Fibroblast of the aortic adventitia (primary cell): ENCODE measurements at regions not wholly inside any gene's neighbourhood (a gene's known extent, or its start where the extent isn't known, plus 50 kb on each side); places are given as distances from the start of the nearest gene placed in this dataset.

Experiments used
- DNase-seq: peaks from one replicate; pipeline ENCODE4 v3.0.0-alpha.2; 2010; ENCODE audit warnings: low read depth
- H3K4me3 ChIP-seq: 2 replicates; pipeline ENCODE4 v1.5.1; 2011; ENCODE audit warnings: low read depth, mild to moderate bottlenecking, control low read depth, low read length, moderate library complexity
- TF ChIP-seq, protein P1 (sequence below): IDR thresholded peaks from 2 replicates; pipeline ENCODE4 v1.5.1; 2011; ENCODE audit warnings: mild to moderate bottlenecking, low read length, control low read depth, inconsistent platforms; ENCODE audit not compliant: insufficient read depth

DNA sequence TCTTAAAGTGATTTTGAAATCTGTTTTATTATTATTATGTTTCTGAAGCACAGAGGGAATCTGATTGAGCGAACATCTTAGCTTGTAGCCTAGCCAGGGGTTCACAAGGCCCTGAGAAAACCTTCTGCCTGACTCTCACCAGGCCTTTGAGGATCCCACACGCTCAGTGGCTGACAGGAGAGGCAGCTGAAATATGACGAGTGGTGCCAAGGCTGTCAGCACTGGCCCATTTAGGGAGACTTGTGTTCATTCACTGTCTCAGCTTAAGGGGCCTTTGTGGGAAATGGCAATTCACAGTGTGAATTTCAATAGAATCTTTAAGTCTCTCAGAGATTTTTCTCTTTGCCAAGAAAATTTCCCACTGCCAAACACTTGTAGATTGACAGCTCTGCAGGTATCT lies 770.9 kb downstream of the TUSC7 start:
- TF ChIP-seq, protein P1, sequence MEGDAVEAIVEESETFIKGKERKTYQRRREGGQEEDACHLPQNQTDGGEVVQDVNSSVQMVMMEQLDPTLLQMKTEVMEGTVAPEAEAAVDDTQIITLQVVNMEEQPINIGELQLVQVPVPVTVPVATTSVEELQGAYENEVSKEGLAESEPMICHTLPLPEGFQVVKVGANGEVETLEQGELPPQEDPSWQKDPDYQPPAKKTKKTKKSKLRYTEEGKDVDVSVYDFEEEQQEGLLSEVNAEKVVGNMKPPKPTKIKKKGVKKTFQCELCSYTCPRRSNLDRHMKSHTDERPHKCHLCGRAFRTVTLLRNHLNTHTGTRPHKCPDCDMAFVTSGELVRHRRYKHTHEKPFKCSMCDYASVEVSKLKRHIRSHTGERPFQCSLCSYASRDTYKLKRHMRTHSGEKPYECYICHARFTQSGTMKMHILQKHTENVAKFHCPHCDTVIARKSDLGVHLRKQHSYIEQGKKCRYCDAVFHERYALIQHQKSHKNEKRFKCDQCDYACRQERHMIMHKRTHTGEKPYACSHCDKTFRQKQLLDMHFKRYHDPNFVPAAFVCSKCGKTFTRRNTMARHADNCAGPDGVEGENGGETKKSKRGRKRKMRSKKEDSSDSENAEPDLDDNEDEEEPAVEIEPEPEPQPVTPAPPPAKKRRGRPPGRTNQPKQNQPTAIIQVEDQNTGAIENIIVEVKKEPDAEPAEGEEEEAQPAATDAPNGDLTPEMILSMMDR, result no peak
- no peak for DNase-seq
- H3K4me3 ChIP-seq, result no peak overlapping the region

- TF ChIP-seq, protein P1, result no peak
- DNase-seq, result no peak
- H3K4me3 ChIP-seq, result no peak overlapping the region
These were observed 771.4 kb downstream of the TUSC7 start for GRCh38 chr3:117480972-117481371.

GRCh38 chr3:117483839-117484238 lies 774.3 kb downstream of the TUSC7 start:
- TF ChIP-seq, protein P1, result no peak
- DNase-seq, result no peak
- no peak overlapping the region for H3K4me3 ChIP-seq

DNA sequence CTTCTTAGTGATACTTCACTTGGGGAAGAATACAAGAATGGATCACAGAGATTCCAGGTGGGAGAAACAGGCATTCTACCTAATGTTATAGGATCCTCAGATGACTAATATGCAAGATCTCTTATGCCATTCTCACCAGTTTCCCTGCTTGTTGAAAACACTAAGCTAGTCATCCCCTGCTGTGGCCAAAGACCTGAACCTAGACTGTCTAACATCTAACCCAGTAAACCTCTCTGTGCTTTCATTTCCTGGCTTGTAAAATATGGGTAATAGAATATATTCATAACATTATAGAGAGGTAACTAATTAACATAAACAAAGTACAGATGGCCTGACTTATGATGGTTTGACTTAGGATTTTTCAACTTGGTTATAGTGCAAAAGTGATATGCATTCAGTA lies 776.3 kb downstream of the TUSC7 start:
- no peak for DNase-seq
- H3K4me3 ChIP-seq, result no peak overlapping the region
- TF ChIP-seq, protein P1, result no peak

GRCh38 chr3:117486719-117487716 lies 777.4 kb downstream of the TUSC7 start:
- H3K4me3 ChIP-seq, result no peak overlapping the region
- TF ChIP-seq, protein P1, result no peak
- DNase-seq, result no peak

DNA sequence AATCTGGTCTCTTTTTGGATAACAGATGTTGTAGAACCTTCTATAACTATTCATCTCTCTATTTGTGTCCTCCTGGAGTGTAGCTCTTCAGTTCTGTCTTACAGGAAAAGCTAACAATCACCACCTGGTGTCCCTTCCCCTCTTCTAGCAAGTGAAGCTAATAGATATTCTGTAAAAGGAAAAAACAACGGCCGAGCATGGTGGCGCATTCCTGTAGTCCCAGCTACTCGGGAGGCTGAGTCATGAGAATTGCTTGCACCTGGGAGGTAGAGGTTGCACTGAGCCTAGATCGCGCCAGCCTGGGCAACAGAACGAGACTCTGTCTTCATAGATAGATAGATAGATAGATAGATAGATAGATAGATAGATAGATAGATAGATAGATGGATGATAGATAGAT lies 779.4 kb downstream of the TUSC7 start:
- TF ChIP-seq, protein P1, result no peak
- H3K4me3 ChIP-seq, result no peak overlapping the region
- no peak for DNase-seq
